Thoracic aorta (tissue), 2 donors: ENCODE measurements at regions not wholly inside any gene's neighbourhood (a gene's known extent, or its start where the extent isn't known, plus 50 kb on each side); places are given as distances from the start of the nearest gene placed in this dataset.

Experiments
- ATAC-seq: fragments of 150-250 bp; one replicate; pipeline ENCODE4 v1.8.0; 2017; ENCODE audit warnings: low read depth; ENCODE audit not compliant: insufficient number of reproducible peaks, low FRiP score
- DNase-seq: peaks from one replicate; pipeline ENCODE4 v3.0.0-alpha.2; 2020; ENCODE audit warnings: low spot score
- H3K27ac ChIP-seq, 2 donors: fragments of 200-600 bp; sonication (generic); 1 replicate in 1 of 2; 2 replicates in 1 of 2; pipeline ENCODE4 v1.5.1; 2016; ENCODE audit warnings: mild to moderate bottlenecking in 2 of 2, moderate library complexity in 2 of 2
- H3K27me3 ChIP-seq: fragments of 200-600 bp; sonication (generic); replicated peaks from 2 replicates; pipeline ENCODE4 v1.6.0; 2016; ENCODE audit warnings: mild to moderate bottlenecking; ENCODE audit not compliant: insufficient read depth
- H3K36me3 ChIP-seq: fragments of 200-600 bp; sonication (generic); one replicate; pipeline ENCODE4 v1.5.1; 2016
- H3K4me1 ChIP-seq, 2 donors: fragments of 200-600 bp; sonication (generic); 1 replicate in 1 of 2; 2 replicates in 1 of 2; pipeline versions ENCODE4 v1.5.1 to v1.6.0; 2016; ENCODE audit warnings: low read depth in 2 of 2, mild to moderate bottlenecking in 1 of 2; ENCODE audit not compliant: control insufficient read depth in 1 of 2
- H3K4me3 ChIP-seq: fragments of 200-600 bp; sonication (generic); 2 replicates; pipeline ENCODE4 v1.5.1; 2016; ENCODE audit warnings: mild to moderate bottlenecking
- H3K9me3 ChIP-seq: fragments of 200-600 bp; sonication (generic); 2 replicates; pipeline ENCODE4 v1.5.1; 2016
- CTCF ChIP-seq: fragments of 200-600 bp; sonication (generic); IDR thresholded peaks from one replicate; pipeline ENCODE4 v1.5.1; 2019; ENCODE audit warnings: antibody characterized with exemption

- no peak for TF ChIP-seq CTCF
- H3K27ac ChIP-seq = no peak overlapping the region
- no peak for DNase-seq
- ATAC-seq = no peak
- peaks cover 4% of the 10 kb centered on the region for H3K9me3 ChIP-seq
- no peaks in the 10 kb centered on the region for H3K4me1 ChIP-seq
- H3K27me3 ChIP-seq = no peaks in the 10 kb centered on the region
- H3K36me3 ChIP-seq = no peaks in the 10 kb centered on the region
- H3K4me3 ChIP-seq = no peak overlapping the region
Measured at GRCh38 chr14:101008631-101009336, 105.3 kb upstream of the RTL1 start.

- DNase-seq (no peak), ATAC-seq (no peak)
- no peak overlapping the region for H3K27ac ChIP-seq
- H3K36me3 ChIP-seq = no peaks in the 10 kb centered on the region
- TF ChIP-seq CTCF = no peak
- H3K27me3 ChIP-seq = no peaks in the 10 kb centered on the region
- no peak overlapping the region for H3K4me3 ChIP-seq
- peaks cover 4% of the 10 kb centered on the region for H3K9me3 ChIP-seq
- H3K4me1 ChIP-seq = no peaks in the 10 kb centered on the region
Measured at GRCh38 chr14:101009531-101009930, 106.0 kb upstream of the RTL1 start.

GRCh38 chr14:101010293-101010692, 106.8 kb upstream of the RTL1 start:
- no peak overlapping the region for H3K4me3 ChIP-seq
- ATAC-seq = no peak

DNA sequence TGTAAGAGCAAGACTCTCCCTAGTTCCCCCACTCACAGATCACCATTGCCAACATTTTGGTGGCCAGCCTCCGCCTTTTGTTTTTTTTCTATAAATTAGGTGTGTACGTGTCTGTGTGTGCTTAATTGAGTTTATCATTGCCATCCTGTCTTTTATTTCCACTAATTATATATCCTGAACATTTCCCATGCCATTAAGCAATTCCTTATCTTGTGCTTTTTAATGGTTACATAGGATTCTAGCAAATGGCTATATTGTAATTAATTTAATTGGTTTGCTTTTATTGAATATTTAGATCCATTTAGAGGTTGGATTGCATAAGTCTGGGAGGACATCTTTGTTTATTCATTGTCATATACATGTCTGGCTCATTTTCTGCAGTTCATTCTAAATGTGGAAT, 107.3 kb upstream of the RTL1 start:
- H3K9me3 ChIP-seq = peaks cover 4% of the 10 kb centered on the region
- TF ChIP-seq CTCF = no peak

More at GRCh38 chr14:101010293-101010692, 106.8 kb upstream of the RTL1 start:
- Histone ChIP-seq H3K9me3 (peaks cover 4% of the 10 kb centered on the region), H3K27me3 (no peaks in the 10 kb centered on the region), H3K4me1 (no peaks in the 10 kb centered on the region), H3K27ac (no peak overlapping the region), H3K36me3 (no peaks in the 10 kb centered on the region)
- DNase-seq = no peak
- no peak for TF ChIP-seq CTCF

DNA sequence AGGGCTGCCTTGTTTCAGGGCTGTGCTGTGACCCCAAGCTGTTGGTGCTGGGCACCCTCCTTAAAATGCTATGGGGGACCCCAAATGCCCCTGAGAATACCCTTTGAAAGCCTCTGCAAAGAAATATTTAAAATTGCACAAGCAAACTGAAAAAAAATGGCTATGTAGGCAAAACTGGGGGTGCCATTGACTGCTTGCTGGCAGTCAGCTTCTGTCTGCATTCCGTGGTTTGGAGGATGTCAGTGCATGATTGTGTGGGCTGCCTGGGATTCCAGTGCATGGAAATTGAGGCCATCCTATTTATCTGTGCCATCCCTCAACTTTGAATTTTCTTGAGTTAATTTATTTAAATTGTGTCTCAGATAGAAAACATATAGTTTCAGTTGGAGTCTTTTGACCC, 113.7 kb upstream of the RTL1 start:
- Histone ChIP-seq H3K9me3 (peaks cover under 1% of the 10 kb centered on the region), H3K27me3 (no peaks in the 10 kb centered on the region), H3K4me3 (no peak overlapping the region), H3K4me1 (no peaks in the 10 kb centered on the region), H3K27ac (no peak overlapping the region), H3K36me3 (no peaks in the 10 kb centered on the region)
- ATAC-seq = no peak
- DNase-seq = no peak
- TF ChIP-seq CTCF = no peak

More for the DNA sequence above, 107.3 kb upstream of the RTL1 start:
- Histone ChIP-seq H3K27ac (no peak overlapping the region), H3K4me1 (no peaks in the 10 kb centered on the region), H3K36me3 (no peaks in the 10 kb centered on the region), H3K4me3 (no peak overlapping the region), H3K27me3 (no peaks in the 10 kb centered on the region)
- no peak for ATAC-seq
- DNase-seq = no peak
